ENCODE measurements at regions not wholly inside any gene's neighbourhood (a gene's known extent, or its start where the extent isn't known, plus 50 kb on each side); places are given as distances from the start of the nearest gene placed in this dataset.

- peaks cover 3% of the 10 kb centered on the region for H3K36me3 Mint-ChIP-seq (ENCODE audit: unreplicated experiment)
- H3K4me3 Mint-ChIP-seq (ENCODE audit: unreplicated experiment): peak overlapping the region; percentile 32
- peak overlapping the region; percentile 95 for H3K27ac Mint-ChIP-seq (ENCODE audit: unreplicated experiment)
Measured at GRCh38 chr3:17938313-17938712, 195.9 kb upstream of the TBC1D5 start.

DNA sequence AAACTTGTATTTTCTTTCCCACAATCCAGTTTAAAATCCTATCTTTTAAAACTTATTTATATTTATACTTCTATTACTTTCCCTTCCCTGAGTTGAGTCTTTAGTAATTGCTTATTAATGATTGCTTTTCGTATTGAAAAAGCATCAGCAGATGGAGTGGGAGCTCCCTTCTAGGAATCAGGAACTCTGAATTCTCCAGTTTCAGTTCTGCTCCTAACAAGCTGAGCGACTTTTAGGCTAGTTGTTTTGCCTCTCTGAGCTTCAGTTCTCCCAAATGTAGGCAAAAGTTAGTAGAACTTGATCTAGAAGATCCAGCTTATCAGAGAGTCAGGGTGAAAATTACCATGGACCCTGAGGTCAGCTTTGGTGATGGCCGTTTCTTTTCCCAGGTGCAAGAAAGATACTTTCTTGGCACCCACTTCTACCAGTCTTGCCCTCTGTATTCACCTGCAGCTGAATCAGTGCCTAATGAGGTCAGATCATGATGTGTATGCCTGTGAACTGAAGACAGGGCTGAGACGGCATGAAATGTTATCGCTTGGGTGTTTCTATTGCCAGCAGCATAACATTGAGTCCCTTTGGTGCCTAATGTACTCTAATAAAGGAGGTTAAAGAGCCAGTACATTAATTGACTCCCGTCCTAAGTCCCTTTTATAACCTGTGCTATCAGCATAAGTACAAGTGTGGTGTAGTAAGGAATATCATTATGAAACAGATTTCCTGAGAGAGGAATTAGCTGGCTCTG, 194.5 kb upstream of the TBC1D5 start:
- Mint-ChIP-seq H3K4me3 (ENCODE audit: unreplicated experiment) (no peak overlapping the region), H3K27me3 (ENCODE audit: unreplicated experiment) (peaks cover 4% of the 10 kb centered on the region), H3K27ac (ENCODE audit: unreplicated experiment) (peak overlapping the region; percentile 56), H3K9me3 (ENCODE audit: unreplicated experiment) (peaks cover 7% of the 10 kb centered on the region), H3K36me3 (ENCODE audit: unreplicated experiment) (peaks cover 3% of the 10 kb centered on the region), H3K4me1 (ENCODE audit: low read depth, unreplicated experiment) (peaks cover 35% of the 10 kb centered on the region)
- no peak for TF ChIP-seq CTCF (IDR thresholded peaks at IDR 0.05; ENCODE audit: partially characterized antibody, unreplicated experiment)
- DNase-seq: no peak

More at GRCh38 chr3:17938313-17938712, 195.9 kb upstream of the TBC1D5 start:
- TF ChIP-seq CTCF (IDR thresholded peaks at IDR 0.05; ENCODE audit: partially characterized antibody, unreplicated experiment): no peak
- peaks cover 4% of the 10 kb centered on the region for H3K27me3 Mint-ChIP-seq (ENCODE audit: unreplicated experiment)
- peaks cover 37% of the 10 kb centered on the region for H3K4me1 Mint-ChIP-seq (ENCODE audit: low read depth, unreplicated experiment)
- peaks cover 7% of the 10 kb centered on the region for H3K9me3 Mint-ChIP-seq (ENCODE audit: unreplicated experiment)
- no peak for DNase-seq

DNA sequence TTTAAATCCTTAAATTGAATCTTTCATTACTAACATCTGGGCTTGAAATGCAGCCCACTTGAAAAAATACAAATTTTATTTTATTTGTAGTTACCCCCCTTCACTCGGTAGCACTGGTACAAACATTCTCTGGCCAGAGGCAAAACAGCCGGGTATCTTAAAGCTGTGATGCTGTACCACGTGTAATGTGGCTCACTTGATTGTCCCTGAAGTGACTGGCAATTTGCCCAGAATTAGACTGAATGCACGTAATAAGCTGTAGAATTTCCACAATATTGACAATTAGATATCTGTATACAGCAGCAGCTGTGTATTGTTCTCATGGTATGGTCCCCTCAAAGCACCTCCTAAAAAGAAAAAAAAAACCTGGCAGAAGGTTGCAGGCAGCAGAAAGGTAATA, 192.8 kb upstream of the TBC1D5 start:
- no peak overlapping the region for H3K4me3 Mint-ChIP-seq (ENCODE audit: unreplicated experiment)
- no peak overlapping the region for H3K27ac Mint-ChIP-seq (ENCODE audit: unreplicated experiment)
- H3K9me3 Mint-ChIP-seq (ENCODE audit: unreplicated experiment): peaks cover 7% of the 10 kb centered on the region
- peaks cover 13% of the 10 kb centered on the region for H3K36me3 Mint-ChIP-seq (ENCODE audit: unreplicated experiment)
- H3K27me3 Mint-ChIP-seq (ENCODE audit: unreplicated experiment): peaks cover 4% of the 10 kb centered on the region
- H3K4me1 Mint-ChIP-seq (ENCODE audit: low read depth, unreplicated experiment): peaks cover 26% of the 10 kb centered on the region
- DNase-seq: no peak
- no peak for TF ChIP-seq CTCF (IDR thresholded peaks at IDR 0.05; ENCODE audit: partially characterized antibody, unreplicated experiment)

DNA sequence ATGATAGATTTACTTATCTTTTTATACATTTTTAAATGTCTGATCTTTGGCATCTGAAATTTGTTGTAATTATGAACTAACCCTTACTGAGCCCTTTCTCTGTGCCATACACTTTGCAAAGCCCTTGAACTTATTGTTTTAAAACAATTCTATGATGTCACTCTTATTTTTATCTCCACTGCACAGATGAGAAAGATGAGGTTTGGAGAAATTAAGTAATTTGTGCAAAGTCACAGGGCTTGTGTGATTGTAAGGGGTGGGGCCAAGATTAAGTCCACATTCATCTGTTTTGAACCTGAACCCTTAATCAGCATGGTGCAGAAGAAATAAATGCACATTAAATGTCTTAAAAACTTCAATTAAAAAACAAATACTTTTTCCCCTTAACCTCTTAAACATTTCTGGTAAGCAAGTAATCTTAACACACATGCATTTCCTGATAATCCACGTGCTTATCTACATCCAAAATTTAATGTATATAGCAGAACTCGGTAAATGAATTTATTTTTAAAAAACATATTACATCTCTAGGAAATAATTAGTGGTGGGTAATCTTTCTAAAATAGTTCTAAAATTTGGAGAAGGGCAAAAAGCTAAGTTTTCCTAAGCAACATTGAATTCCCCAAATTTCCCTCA, 189.8 kb upstream of the TBC1D5 start:
- H3K27me3 Mint-ChIP-seq (ENCODE audit: unreplicated experiment): no peaks in the 10 kb centered on the region
- DNase-seq: no peak
- H3K9me3 Mint-ChIP-seq (ENCODE audit: unreplicated experiment): no peaks in the 10 kb centered on the region
- peaks cover 11% of the 10 kb centered on the region for H3K4me1 Mint-ChIP-seq (ENCODE audit: low read depth, unreplicated experiment)
- H3K36me3 Mint-ChIP-seq (ENCODE audit: unreplicated experiment): peaks cover 10% of the 10 kb centered on the region
- no peak for TF ChIP-seq CTCF (IDR thresholded peaks at IDR 0.05; ENCODE audit: partially characterized antibody, unreplicated experiment)
- no peak overlapping the region for H3K27ac Mint-ChIP-seq (ENCODE audit: unreplicated experiment)
- H3K4me3 Mint-ChIP-seq (ENCODE audit: unreplicated experiment): no peak overlapping the region

DNA sequence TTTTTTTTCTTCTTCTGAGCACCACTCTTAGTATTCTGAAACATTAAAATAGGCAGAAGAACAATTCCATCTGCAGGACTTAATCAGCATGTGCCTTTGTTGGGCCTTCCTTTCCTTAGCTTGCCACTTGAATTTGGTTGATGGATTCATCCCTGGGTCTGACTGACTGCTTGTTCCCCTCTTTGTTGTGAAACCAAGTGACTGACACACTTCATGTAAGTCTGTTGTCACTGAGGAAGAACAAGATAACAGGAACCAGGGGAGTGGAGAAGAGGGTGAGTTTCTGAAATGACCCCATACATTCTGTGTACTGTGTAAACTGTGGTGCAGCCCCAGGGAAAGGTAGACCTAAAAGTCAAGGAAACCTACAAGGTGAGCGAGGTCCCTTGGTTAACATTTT, 188.7 kb upstream of the TBC1D5 start:
- no peak for TF ChIP-seq CTCF (IDR thresholded peaks at IDR 0.05; ENCODE audit: partially characterized antibody, unreplicated experiment)
- peaks cover 10% of the 10 kb centered on the region for H3K36me3 Mint-ChIP-seq (ENCODE audit: unreplicated experiment)
- DNase-seq: no peak

More for the DNA sequence above, 188.7 kb upstream of the TBC1D5 start:
- Mint-ChIP-seq H3K4me1 (ENCODE audit: low read depth, unreplicated experiment) (peaks cover 7% of the 10 kb centered on the region), H3K27me3 (ENCODE audit: unreplicated experiment) (peaks cover 3% of the 10 kb centered on the region), H3K27ac (ENCODE audit: unreplicated experiment) (no peak overlapping the region), H3K9me3 (ENCODE audit: unreplicated experiment) (no peaks in the 10 kb centered on the region), H3K4me3 (ENCODE audit: unreplicated experiment) (no peak overlapping the region)

Measured in glutamatergic neuron (in vitro differentiated cells).